MM.1S (cell line): ENCODE measurements at regions not wholly inside any gene's neighbourhood (a gene's known extent, or its start where the extent isn't known, plus 50 kb on each side); places are given as distances from the start of the nearest gene placed in this dataset.

Experiments used
- EZH2 ChIP-seq: fragments of 300-600 bp; sonication (generic); optimal IDR thresholded peaks from 2 replicates; pipeline ENCODE3; 2017; ENCODE audit warnings: low read depth, mild to moderate bottlenecking, antibody characterized with exemption, low read length, mixed read lengths
- TF ChIP-seq, protein P1 (sequence below): fragments of 300-600 bp; sonication (generic); IDR thresholded peaks from 2 replicates; pipeline ENCODE4 v1.5.1; 2016; ENCODE audit warnings: antibody characterized with exemption, low read length, mixed read lengths

DNA sequence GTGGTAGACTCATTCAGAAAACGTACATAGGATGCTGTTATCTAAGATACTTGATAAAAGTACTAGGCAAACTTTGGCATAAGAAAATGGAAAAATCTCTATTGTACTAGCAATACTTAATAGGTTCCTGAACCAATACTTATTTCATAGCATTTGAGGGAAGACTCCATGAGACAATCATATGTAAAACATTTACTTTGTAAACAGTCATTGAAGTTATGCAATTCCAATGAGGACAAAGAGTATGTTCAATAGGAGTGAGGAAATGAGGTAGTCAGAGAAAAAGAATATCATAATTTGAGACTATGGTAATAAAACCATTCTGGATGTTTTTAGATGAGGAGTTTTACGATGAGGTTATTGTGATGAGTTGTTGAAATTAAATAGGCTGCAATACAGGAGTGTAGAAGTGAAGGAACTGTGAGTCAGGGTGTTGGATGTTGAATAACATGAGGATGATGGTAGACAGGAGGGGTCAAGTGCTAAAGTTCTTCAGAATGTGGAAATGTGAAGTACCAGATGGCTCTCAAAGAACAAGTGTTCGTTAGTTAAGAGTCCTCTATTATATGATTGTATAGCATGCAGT is 397.9 kb downstream of the PPP3CA start:
- TF ChIP-seq, protein P1, sequence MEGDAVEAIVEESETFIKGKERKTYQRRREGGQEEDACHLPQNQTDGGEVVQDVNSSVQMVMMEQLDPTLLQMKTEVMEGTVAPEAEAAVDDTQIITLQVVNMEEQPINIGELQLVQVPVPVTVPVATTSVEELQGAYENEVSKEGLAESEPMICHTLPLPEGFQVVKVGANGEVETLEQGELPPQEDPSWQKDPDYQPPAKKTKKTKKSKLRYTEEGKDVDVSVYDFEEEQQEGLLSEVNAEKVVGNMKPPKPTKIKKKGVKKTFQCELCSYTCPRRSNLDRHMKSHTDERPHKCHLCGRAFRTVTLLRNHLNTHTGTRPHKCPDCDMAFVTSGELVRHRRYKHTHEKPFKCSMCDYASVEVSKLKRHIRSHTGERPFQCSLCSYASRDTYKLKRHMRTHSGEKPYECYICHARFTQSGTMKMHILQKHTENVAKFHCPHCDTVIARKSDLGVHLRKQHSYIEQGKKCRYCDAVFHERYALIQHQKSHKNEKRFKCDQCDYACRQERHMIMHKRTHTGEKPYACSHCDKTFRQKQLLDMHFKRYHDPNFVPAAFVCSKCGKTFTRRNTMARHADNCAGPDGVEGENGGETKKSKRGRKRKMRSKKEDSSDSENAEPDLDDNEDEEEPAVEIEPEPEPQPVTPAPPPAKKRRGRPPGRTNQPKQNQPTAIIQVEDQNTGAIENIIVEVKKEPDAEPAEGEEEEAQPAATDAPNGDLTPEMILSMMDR: no peak
- TF ChIP-seq EZH2: no peak
